GM21381 (cell line): ENCODE measurements at regions not wholly inside any gene's neighbourhood (a gene's known extent, or its start where the extent isn't known, plus 50 kb on each side); places are given as distances from the start of the nearest gene placed in this dataset.

ENCODE experiments used
- ATAC-seq: cut with Tn5 transposase; IDR thresholded peaks from one replicate; pipeline ENCODE4 v1.9.1; 2021; ENCODE audit warnings: mild to moderate bottlenecking, moderate library complexity; ENCODE audit not compliant: unreplicated experiment

- no peak for ATAC-seq
Measured at GRCh38 chr6:19757036-19757435, 80.1 kb upstream of the ID4 start.

DNA sequence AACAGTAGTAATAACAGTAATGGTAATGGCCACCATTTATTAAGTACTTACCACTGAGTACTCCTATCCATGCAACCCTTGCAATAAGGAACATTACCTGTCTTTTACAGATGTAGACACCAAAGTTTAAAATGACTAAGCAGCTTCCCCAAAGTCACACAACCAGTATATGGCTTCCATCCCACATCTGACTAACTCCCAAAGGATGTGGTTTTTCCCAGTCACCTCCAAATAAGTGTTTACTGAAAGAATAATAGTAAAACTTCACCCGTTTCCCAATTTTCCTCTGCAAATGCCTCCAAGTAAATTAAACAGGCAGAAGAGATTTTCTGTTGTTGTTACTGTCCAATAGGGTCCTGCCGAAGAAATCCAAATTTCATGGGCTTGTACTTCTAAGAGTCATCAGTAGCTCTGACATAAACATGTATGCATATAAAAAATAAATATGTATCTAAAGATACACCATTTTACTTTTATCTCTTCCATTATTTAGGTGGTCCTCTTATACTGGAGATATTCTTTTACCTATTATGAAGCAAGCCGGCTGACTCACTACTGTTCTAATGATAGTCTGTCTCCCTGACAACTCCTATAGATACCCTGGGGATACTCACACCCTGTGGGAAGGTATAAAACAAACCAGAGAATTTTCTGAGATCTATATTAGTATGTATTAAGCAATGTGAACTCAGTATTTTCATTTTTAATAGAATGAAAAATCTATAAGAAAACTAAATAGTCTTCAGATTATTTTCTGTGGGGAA is 77.9 kb upstream of the ID4 start:
- no peak for ATAC-seq

- ATAC-seq, result no peak
Measured at GRCh38 chr6:19761121-19761520, 76.0 kb upstream of the ID4 start.

- ATAC-seq, result no peak
Measured at GRCh38 chr6:19771753-19772336, 65.3 kb upstream of the ID4 start.

DNA sequence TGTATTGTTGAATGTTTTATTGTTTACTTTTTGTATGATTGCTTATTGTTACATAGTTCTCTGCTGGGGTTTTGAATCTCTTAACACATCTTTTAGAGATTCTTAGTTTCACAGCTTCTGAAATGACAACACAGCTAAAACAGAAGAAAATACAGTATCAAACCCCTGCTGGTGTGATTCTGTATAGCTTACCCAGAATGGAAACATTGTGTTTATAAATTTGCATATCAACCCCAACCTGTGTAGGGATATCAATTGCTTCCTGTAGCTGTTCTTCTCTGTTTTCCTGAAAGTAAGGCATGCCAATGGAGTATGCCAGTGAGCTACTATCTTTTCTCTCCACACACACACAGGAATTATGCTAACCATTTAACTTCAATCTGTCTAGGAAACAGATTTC is 64.3 kb upstream of the ID4 start:
- no peak for ATAC-seq

DNA sequence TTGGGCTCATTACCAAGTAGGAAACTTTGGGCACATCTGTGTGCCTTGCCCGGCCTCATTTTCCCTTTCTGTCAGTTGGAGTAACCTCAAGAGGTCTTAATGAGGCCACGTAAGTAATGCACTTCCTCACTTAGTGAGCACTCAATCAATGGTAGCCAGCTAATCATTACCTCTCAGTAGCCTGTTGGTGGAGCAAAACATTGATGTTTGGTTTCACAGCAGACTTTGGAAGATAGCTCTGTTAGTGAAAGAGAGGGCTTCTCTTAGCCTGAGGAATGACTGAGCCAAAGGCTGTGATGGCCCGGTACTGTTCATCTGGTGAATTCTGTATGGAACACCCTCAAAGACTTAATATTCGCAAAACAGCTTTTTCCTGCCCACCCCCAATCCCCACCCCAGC is 55.9 kb upstream of the ID4 start:
- ATAC-seq, result no peak

DNA sequence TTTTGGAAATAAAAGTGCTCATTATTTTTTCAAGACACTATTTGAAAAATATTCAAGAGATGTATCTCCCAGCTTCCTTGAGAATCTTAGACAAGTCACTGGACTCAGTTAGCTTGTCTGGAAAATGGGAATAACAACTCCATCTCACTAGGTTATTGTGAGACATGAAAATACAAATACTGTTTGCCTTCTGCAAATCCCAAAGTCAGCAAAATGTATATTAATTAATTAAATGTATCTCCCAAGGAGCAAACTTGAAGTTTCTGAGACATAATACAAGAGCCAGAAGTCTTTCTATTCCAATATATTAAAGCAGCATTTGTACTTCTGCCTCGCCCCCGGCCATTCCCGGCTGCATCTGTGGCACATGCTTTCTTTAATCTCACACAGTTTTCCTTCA is 54.6 kb upstream of the ID4 start:
- no peak for ATAC-seq
